ENCODE measurements at regions not wholly inside any gene's neighbourhood (a gene's known extent, or its start where the extent isn't known, plus 50 kb on each side); places are given as distances from the start of the nearest gene placed in this dataset.

GRCh38 chr3:72382460-72382859 lies 465.8 kb downstream of the SHQ1 start:
- H3K9me3 ChIP-seq (ENCODE audit: severe bottlenecking) = no peaks in the 10 kb centered on the region
- no peak for DNase-seq (ENCODE audit: low spot score)
- H3K27me3 ChIP-seq (ENCODE audit: insufficient read depth, poor library complexity, severe bottlenecking) = no peaks in the 10 kb centered on the region
- H3K4me1 ChIP-seq (ENCODE audit: insufficient read depth, poor library complexity, severe bottlenecking) = peaks cover 34% of the 10 kb centered on the region
- no peak overlapping the region for H3K27ac ChIP-seq (ENCODE audit: poor library complexity, severe bottlenecking)
- ATAC-seq (ENCODE audit: low read depth) = no peak
- H3K4me3 ChIP-seq (ENCODE audit: severe bottlenecking) = no peak overlapping the region
- peaks cover 22% of the 10 kb centered on the region for H3K36me3 ChIP-seq (ENCODE audit: low read depth)
- TF ChIP-seq CTCF (IDR thresholded peaks at IDR 0.05; ENCODE audit: poor library complexity, severe bottlenecking) = no peak

- H3K36me3 ChIP-seq (ENCODE audit: low read depth) = peaks cover 28% of the 10 kb centered on the region
- H3K4me1 ChIP-seq (ENCODE audit: insufficient read depth, poor library complexity, severe bottlenecking) = peaks cover 34% of the 10 kb centered on the region
- TF ChIP-seq CTCF (IDR thresholded peaks at IDR 0.05; ENCODE audit: poor library complexity, severe bottlenecking) = no peak
- H3K27me3 ChIP-seq (ENCODE audit: insufficient read depth, poor library complexity, severe bottlenecking) = no peaks in the 10 kb centered on the region
- DNase-seq (ENCODE audit: low spot score) (no peak), ATAC-seq (ENCODE audit: low read depth) (no peak)
- H3K9me3 ChIP-seq (ENCODE audit: severe bottlenecking) = no peaks in the 10 kb centered on the region
- H3K27ac ChIP-seq (ENCODE audit: poor library complexity, severe bottlenecking) = no peak overlapping the region
- H3K4me3 ChIP-seq (ENCODE audit: severe bottlenecking) = no peak overlapping the region
These were observed 466.7 kb downstream of the SHQ1 start for GRCh38 chr3:72381584-72381983.

GRCh38 chr3:72380711-72381493 lies 467.3 kb downstream of the SHQ1 start:
- Histone ChIP-seq H3K27ac (ENCODE audit: poor library complexity, severe bottlenecking) (peak overlapping the region; percentile 26), H3K36me3 (ENCODE audit: low read depth) (peaks cover 34% of the 10 kb centered on the region), H3K27me3 (ENCODE audit: insufficient read depth, poor library complexity, severe bottlenecking) (no peaks in the 10 kb centered on the region), H3K4me1 (ENCODE audit: insufficient read depth, poor library complexity, severe bottlenecking) (peaks cover 34% of the 10 kb centered on the region), H3K4me3 (ENCODE audit: severe bottlenecking) (no peak overlapping the region), H3K9me3 (ENCODE audit: severe bottlenecking) (no peaks in the 10 kb centered on the region)
- ATAC-seq (ENCODE audit: low read depth) (no peak; the same call in 2 of the 3 replicates), DNase-seq (ENCODE audit: low spot score) (no peak)
- TF ChIP-seq CTCF (IDR thresholded peaks at IDR 0.05; ENCODE audit: poor library complexity, severe bottlenecking) = no peak

- Histone ChIP-seq H3K4me3 (ENCODE audit: severe bottlenecking) (no peak overlapping the region), H3K27me3 (ENCODE audit: insufficient read depth, poor library complexity, severe bottlenecking) (no peaks in the 10 kb centered on the region), H3K9me3 (ENCODE audit: severe bottlenecking) (no peaks in the 10 kb centered on the region), H3K36me3 (ENCODE audit: low read depth) (peaks cover 34% of the 10 kb centered on the region), H3K4me1 (ENCODE audit: insufficient read depth, poor library complexity, severe bottlenecking) (peaks cover 28% of the 10 kb centered on the region), H3K27ac (ENCODE audit: poor library complexity, severe bottlenecking) (peak overlapping the region; percentile 26)
- peak; percentile 81 for ATAC-seq (ENCODE audit: low read depth)
- DNase-seq (ENCODE audit: low spot score) = no peak
- no peak for TF ChIP-seq CTCF (IDR thresholded peaks at IDR 0.05; ENCODE audit: poor library complexity, severe bottlenecking)
These were observed 468.1 kb downstream of the SHQ1 start for GRCh38 chr3:72380193-72380592.
